MM.1S (cell line): ENCODE measurements at regions not wholly inside any gene's neighbourhood (a gene's known extent, or its start where the extent isn't known, plus 50 kb on each side); places are given as distances from the start of the nearest gene placed in this dataset.

Experiments used
- DNase-seq: peaks from one replicate; pipeline ENCODE4 v3.0.0-alpha.2; 2015
- H2AFZ ChIP-seq: fragments of 300-600 bp; sonication (generic); 2 replicates; pipeline ENCODE4 v1.6.0; 2016; ENCODE audit warnings: antibody characterized with exemption, low read length
- H3F3A ChIP-seq: fragments of 300-600 bp; sonication (generic); 2 replicates; pipeline ENCODE4 v1.6.1; 2016; ENCODE audit warnings: mild to moderate bottlenecking, antibody characterized with exemption, low read length, moderate library complexity, mixed read lengths; ENCODE audit not compliant: insufficient read depth
- H3K27ac ChIP-seq: fragments of 300-600 bp; sonication (generic); 2 replicates; pipeline ENCODE4 v1.5.1; 2016; ENCODE audit warnings: mild to moderate bottlenecking, low read length
- H3K27me3 ChIP-seq: fragments of 300-600 bp; sonication (generic); replicated peaks from 2 replicates; pipeline ENCODE4 v1.6.0; 2016; ENCODE audit warnings: low read length; ENCODE audit not compliant: insufficient read depth
- H3K36me3 ChIP-seq: fragments of 300-600 bp; sonication (generic); replicated peaks from 2 replicates; pipeline ENCODE4 v1.6.1; 2016; ENCODE audit warnings: mild to moderate bottlenecking, low read length, mixed read lengths; ENCODE audit not compliant: insufficient read depth
- H3K4me1 ChIP-seq: fragments of 300-600 bp; sonication (generic); 2 replicates; pipeline ENCODE4 v1.6.1; 2016; ENCODE audit warnings: low read length, mixed read lengths
- H3K4me2 ChIP-seq: fragments of 300-600 bp; sonication (generic); 2 replicates; pipeline ENCODE4 v1.6.0; 2016; ENCODE audit warnings: low read depth, low read length
- H3K4me3 ChIP-seq: fragments of 300-600 bp; sonication (generic); 2 replicates; pipeline ENCODE4 v1.5.1; 2016; ENCODE audit warnings: low read length, mixed read lengths
- H3K79me2 ChIP-seq: fragments of 300-600 bp; sonication (generic); 2 replicates; pipeline ENCODE4 v1.6.1; 2016; ENCODE audit warnings: mixed run types, low read length, mixed read lengths
- H3K9ac ChIP-seq: fragments of 300-600 bp; sonication (generic); 2 replicates; pipeline ENCODE4 v1.6.1; 2016; ENCODE audit warnings: low read length, mixed read lengths
- H3K9me2 ChIP-seq: fragments of 300-600 bp; sonication (generic); replicated peaks from 2 replicates; pipeline ENCODE4 v1.6.1; 2016; ENCODE audit warnings: mild to moderate bottlenecking, low read length, mixed read lengths; ENCODE audit not compliant: insufficient read depth
- H3K9me3 ChIP-seq: fragments of 300-600 bp; sonication (generic); replicated peaks from 2 replicates; pipeline ENCODE4 v1.6.1; 2016; ENCODE audit warnings: mild to moderate bottlenecking, low read length, mixed read lengths; ENCODE audit not compliant: insufficient read depth
- H4K20me1 ChIP-seq: fragments of 300-600 bp; sonication (generic); 2 replicates; pipeline ENCODE4 v1.6.1; 2016; ENCODE audit warnings: mild to moderate bottlenecking, low read length, moderate library complexity, mixed read lengths; ENCODE audit not compliant: insufficient read depth
- CTCF ChIP-seq: fragments of 300-600 bp; sonication (generic); IDR thresholded peaks from 2 replicates; pipeline ENCODE4 v1.5.1; 2016; ENCODE audit warnings: antibody characterized with exemption, low read length, mixed read lengths
- EZH2 ChIP-seq: fragments of 300-600 bp; sonication (generic); optimal IDR thresholded peaks from 2 replicates; pipeline ENCODE3; 2017; ENCODE audit warnings: low read depth, mild to moderate bottlenecking, antibody characterized with exemption, low read length, mixed read lengths
- EZH2phosphoT487 ChIP-seq: fragments of 300-600 bp; sonication (generic); IDR thresholded peaks from 2 replicates; pipeline ENCODE4 v1.6.1; 2018; ENCODE audit warnings: antibody characterized with exemption, low read length

- Histone ChIP-seq H3F3A (no peaks in the 10 kb centered on the region), H3K79me2 (no peaks in the 10 kb centered on the region), H3K36me3 (no peaks in the 10 kb centered on the region), H3K9me3 (no peaks in the 10 kb centered on the region), H4K20me1 (no peaks in the 10 kb centered on the region), H3K27me3 (no peaks in the 10 kb centered on the region), H3K4me1 (no peaks in the 10 kb centered on the region), H3K27ac (no peak overlapping the region), H3K9me2 (no peaks in the 10 kb centered on the region), H3K4me2 (no peak overlapping the region), H3K4me3 (no peak overlapping the region), H2AFZ (no peak overlapping the region), H3K9ac (no peak overlapping the region)
- TF ChIP-seq CTCF = no peak
- TF ChIP-seq EZH2 = no peak
- TF ChIP-seq EZH2phosphoT487 = no peak
- DNase-seq = no peak
These were observed 574.8 kb upstream of the C16orf82 start for GRCh38 chr16:26491962-26492361.

- H2AFZ ChIP-seq = no peak overlapping the region
- no peaks in the 10 kb centered on the region for H4K20me1 ChIP-seq
- no peak overlapping the region for H3K4me3 ChIP-seq
- H3K4me2 ChIP-seq = no peak overlapping the region
- no peak for TF ChIP-seq EZH2
- TF ChIP-seq EZH2phosphoT487 = no peak
- TF ChIP-seq CTCF = no peak
- no peaks in the 10 kb centered on the region for H3K27me3 ChIP-seq
- H3K9me3 ChIP-seq = no peaks in the 10 kb centered on the region
- no peaks in the 10 kb centered on the region for H3K9me2 ChIP-seq
- H3K79me2 ChIP-seq = no peaks in the 10 kb centered on the region
- H3K9ac ChIP-seq = no peak overlapping the region
- no peak for DNase-seq
- H3F3A ChIP-seq = no peaks in the 10 kb centered on the region
- H3K27ac ChIP-seq = no peak overlapping the region
- no peaks in the 10 kb centered on the region for H3K36me3 ChIP-seq
- no peaks in the 10 kb centered on the region for H3K4me1 ChIP-seq
These were observed 573.0 kb upstream of the C16orf82 start for GRCh38 chr16:26493751-26494150.

- Histone ChIP-seq H3K9ac (no peak overlapping the region), H3K4me1 (no peaks in the 10 kb centered on the region), H3K9me3 (no peaks in the 10 kb centered on the region), H3F3A (no peaks in the 10 kb centered on the region), H2AFZ (no peak overlapping the region), H3K9me2 (no peaks in the 10 kb centered on the region), H3K4me2 (no peak overlapping the region), H3K27me3 (no peaks in the 10 kb centered on the region), H4K20me1 (no peaks in the 10 kb centered on the region), H3K4me3 (no peak overlapping the region), H3K79me2 (no peaks in the 10 kb centered on the region), H3K27ac (no peak overlapping the region), H3K36me3 (no peaks in the 10 kb centered on the region)
- TF ChIP-seq CTCF (no peak), EZH2 (no peak), EZH2phosphoT487 (no peak)
- DNase-seq = no peak
These were observed 568.8 kb upstream of the C16orf82 start for GRCh38 chr16:26497896-26498295.
